Skeletal muscle satellite cell (primary cell): ENCODE measurements at regions not wholly inside any gene's neighbourhood (a gene's known extent, or its start where the extent isn't known, plus 50 kb on each side); places are given as distances from the start of the nearest gene placed in this dataset.

Experiments used
- H3K27me3 ChIP-seq: 2 replicates; pipeline ENCODE4 v1.7.0; 2013; ENCODE audit warnings: low read length; ENCODE audit not compliant: control insufficient read depth, insufficient read depth
- H3K36me3 ChIP-seq: 2 replicates; pipeline ENCODE4 v1.7.0; 2013; ENCODE audit warnings: mild to moderate bottlenecking, control low read depth, low read length; ENCODE audit not compliant: insufficient read depth
- H3K4me1 ChIP-seq: 2 replicates; pipeline ENCODE4 v1.7.0; 2013; ENCODE audit warnings: low read length; ENCODE audit not compliant: control insufficient read depth, insufficient read depth
- H3K4me2 ChIP-seq: 2 replicates; pipeline ENCODE4 v1.7.0; 2013; ENCODE audit warnings: mild to moderate bottlenecking, low read length
- H3K4me3 ChIP-seq: 2 replicates; pipeline ENCODE4 v1.7.0; 2013; ENCODE audit warnings: low read length
- H3K9ac ChIP-seq: 2 replicates; pipeline ENCODE4 v1.7.0; 2013; ENCODE audit warnings: mild to moderate bottlenecking, low read depth, low read length, moderate library complexity
- H3K9me3 ChIP-seq: replicated peaks from 2 replicates; pipeline ENCODE4 v1.7.0; 2013; ENCODE audit warnings: mild to moderate bottlenecking, control low read depth, low read length

- H3K36me3 ChIP-seq = no peaks in the 10 kb centered on the region
- H3K4me3 ChIP-seq = no peak overlapping the region
- no peaks in the 10 kb centered on the region for H3K9me3 ChIP-seq
- H3K9ac ChIP-seq = no peak overlapping the region
- H3K4me1 ChIP-seq = no peaks in the 10 kb centered on the region
- no peak overlapping the region for H3K4me2 ChIP-seq
- H3K27me3 ChIP-seq = peaks cover 43% of the 10 kb centered on the region
Measured at GRCh38 chr11:15883455-15883920, 472.9 kb downstream of the SOX6 start.

GRCh38 chr11:15884141-15884540 lies 472.2 kb downstream of the SOX6 start:
- Histone ChIP-seq H3K9me3 (no peaks in the 10 kb centered on the region), H3K4me1 (no peaks in the 10 kb centered on the region), H3K4me2 (no peak overlapping the region), H3K9ac (no peak overlapping the region), H3K27me3 (peaks cover 50% of the 10 kb centered on the region), H3K4me3 (no peak overlapping the region), H3K36me3 (no peaks in the 10 kb centered on the region)

GRCh38 chr11:15884777-15885540 lies 471.4 kb downstream of the SOX6 start:
- Histone ChIP-seq H3K4me3 (no peak overlapping the region), H3K27me3 (peaks cover 47% of the 10 kb centered on the region), H3K36me3 (no peaks in the 10 kb centered on the region), H3K9me3 (no peaks in the 10 kb centered on the region), H3K4me1 (no peaks in the 10 kb centered on the region), H3K9ac (no peak overlapping the region), H3K4me2 (no peak overlapping the region)

GRCh38 chr11:15885854-15886253 lies 470.5 kb downstream of the SOX6 start:
- H3K9me3 ChIP-seq = no peaks in the 10 kb centered on the region
- no peak overlapping the region for H3K4me2 ChIP-seq
- no peaks in the 10 kb centered on the region for H3K4me1 ChIP-seq
- no peaks in the 10 kb centered on the region for H3K36me3 ChIP-seq
- no peak overlapping the region for H3K9ac ChIP-seq
- H3K4me3 ChIP-seq = no peak overlapping the region
- peaks cover 47% of the 10 kb centered on the region for H3K27me3 ChIP-seq

GRCh38 chr11:15886299-15886698 lies 470.0 kb downstream of the SOX6 start:
- no peaks in the 10 kb centered on the region for H3K4me1 ChIP-seq
- no peak overlapping the region for H3K4me2 ChIP-seq
- no peaks in the 10 kb centered on the region for H3K9me3 ChIP-seq
- no peak overlapping the region for H3K4me3 ChIP-seq
- H3K36me3 ChIP-seq = no peaks in the 10 kb centered on the region
- H3K9ac ChIP-seq = no peak overlapping the region
- H3K27me3 ChIP-seq = peaks cover 44% of the 10 kb centered on the region

GRCh38 chr11:15886866-15887265 lies 469.5 kb downstream of the SOX6 start:
- Histone ChIP-seq H3K36me3 (no peaks in the 10 kb centered on the region), H3K4me3 (no peak overlapping the region), H3K27me3 (peaks cover 38% of the 10 kb centered on the region), H3K9ac (no peak overlapping the region), H3K9me3 (no peaks in the 10 kb centered on the region), H3K4me2 (no peak overlapping the region), H3K4me1 (no peaks in the 10 kb centered on the region)

- H3K4me2 ChIP-seq = no peak overlapping the region
- no peaks in the 10 kb centered on the region for H3K9me3 ChIP-seq
- H3K9ac ChIP-seq = no peak overlapping the region
- no peaks in the 10 kb centered on the region for H3K36me3 ChIP-seq
- peaks cover 7% of the 10 kb centered on the region for H3K4me1 ChIP-seq
- peaks cover 28% of the 10 kb centered on the region for H3K27me3 ChIP-seq
- no peak overlapping the region for H3K4me3 ChIP-seq
Measured at GRCh38 chr11:15888556-15889345, 467.6 kb downstream of the SOX6 start.

- Histone ChIP-seq H3K4me1 (peaks cover 7% of the 10 kb centered on the region), H3K9me3 (no peaks in the 10 kb centered on the region), H3K27me3 (peaks cover 25% of the 10 kb centered on the region), H3K4me2 (no peak overlapping the region), H3K9ac (no peak overlapping the region), H3K4me3 (no peak overlapping the region), H3K36me3 (no peaks in the 10 kb centered on the region)
Measured at GRCh38 chr11:15889363-15890030, 466.8 kb downstream of the SOX6 start.

- Histone ChIP-seq H3K4me2 (no peak overlapping the region), H3K4me3 (no peak overlapping the region), H3K9ac (no peak overlapping the region), H3K9me3 (no peaks in the 10 kb centered on the region), H3K27me3 (peaks cover 25% of the 10 kb centered on the region), H3K36me3 (no peaks in the 10 kb centered on the region), H3K4me1 (peaks cover 7% of the 10 kb centered on the region)
Measured at GRCh38 chr11:15890031-15890713, 466.2 kb downstream of the SOX6 start.

- no peaks in the 10 kb centered on the region for H3K9me3 ChIP-seq
- H3K27me3 ChIP-seq = peaks cover 21% of the 10 kb centered on the region
- no peak overlapping the region for H3K4me3 ChIP-seq
- H3K4me1 ChIP-seq = peaks cover 17% of the 10 kb centered on the region
- H3K9ac ChIP-seq = no peak overlapping the region
- H3K4me2 ChIP-seq = no peak overlapping the region
- no peaks in the 10 kb centered on the region for H3K36me3 ChIP-seq
Measured at GRCh38 chr11:15893080-15893492, 463.3 kb downstream of the SOX6 start.

GRCh38 chr11:15896026-15896425 lies 460.3 kb downstream of the SOX6 start:
- H3K9ac ChIP-seq = no peak overlapping the region

More at GRCh38 chr11:15896026-15896425, 460.3 kb downstream of the SOX6 start:
- H3K4me2 ChIP-seq = no peak overlapping the region
- H3K27me3 ChIP-seq = peaks cover 11% of the 10 kb centered on the region
- peaks cover 17% of the 10 kb centered on the region for H3K4me1 ChIP-seq
- no peaks in the 10 kb centered on the region for H3K9me3 ChIP-seq
- H3K36me3 ChIP-seq = no peaks in the 10 kb centered on the region
- H3K4me3 ChIP-seq = no peak overlapping the region
